GM18909 (cell line): ENCODE measurements at regions not wholly inside any gene's neighbourhood (a gene's known extent, or its start where the extent isn't known, plus 50 kb on each side); places are given as distances from the start of the nearest gene placed in this dataset.

ENCODE experiments used
- ATAC-seq: cut with Tn5 transposase; IDR thresholded peaks from one replicate; pipeline ENCODE4 v1.9.1; 2021; ENCODE audit warnings: mild to moderate bottlenecking; ENCODE audit not compliant: unreplicated experiment, poor library complexity

DNA sequence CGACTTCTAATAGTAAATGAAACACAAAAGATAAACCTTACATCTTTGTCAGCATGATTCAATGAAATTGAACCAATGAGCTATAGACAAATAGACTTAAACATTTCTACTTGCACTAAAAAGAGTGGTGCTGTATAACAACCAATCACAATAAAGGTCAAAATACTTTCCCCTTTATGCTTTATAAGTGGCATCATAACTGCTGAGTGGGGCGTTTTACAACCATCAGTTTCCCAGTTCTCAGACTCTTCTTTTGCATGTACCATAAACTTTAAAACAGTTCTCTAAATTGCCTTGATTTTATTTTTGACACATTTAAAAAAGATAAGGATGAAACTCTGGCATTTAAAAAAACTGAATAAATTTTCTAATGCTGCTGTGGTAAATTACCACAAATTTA lies 356.2 kb downstream of the NNT start:
- no peak for ATAC-seq

DNA sequence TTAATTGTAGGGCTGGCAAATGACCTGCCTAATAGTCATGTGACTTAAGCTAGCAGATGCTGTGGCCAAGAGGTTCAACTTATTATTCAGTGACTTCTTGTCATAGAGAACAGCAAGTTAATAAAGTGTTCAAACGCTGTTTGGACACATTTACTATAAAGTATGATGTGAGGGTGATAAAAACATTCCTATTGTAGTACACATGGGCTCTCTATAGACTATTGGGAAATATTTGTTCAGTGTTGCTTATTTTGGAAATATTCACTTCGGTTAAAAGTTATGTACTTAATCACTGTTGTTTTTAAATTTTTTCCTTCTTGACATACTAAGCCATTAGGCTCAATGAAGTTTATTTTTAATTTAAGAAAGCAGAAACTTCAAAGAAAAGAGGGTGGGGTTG lies 345.0 kb downstream of the NNT start:
- ATAC-seq, result no peak

GRCh38 chr5:43941806-43942205 lies 338.8 kb downstream of the NNT start:
- ATAC-seq, result no peak

DNA sequence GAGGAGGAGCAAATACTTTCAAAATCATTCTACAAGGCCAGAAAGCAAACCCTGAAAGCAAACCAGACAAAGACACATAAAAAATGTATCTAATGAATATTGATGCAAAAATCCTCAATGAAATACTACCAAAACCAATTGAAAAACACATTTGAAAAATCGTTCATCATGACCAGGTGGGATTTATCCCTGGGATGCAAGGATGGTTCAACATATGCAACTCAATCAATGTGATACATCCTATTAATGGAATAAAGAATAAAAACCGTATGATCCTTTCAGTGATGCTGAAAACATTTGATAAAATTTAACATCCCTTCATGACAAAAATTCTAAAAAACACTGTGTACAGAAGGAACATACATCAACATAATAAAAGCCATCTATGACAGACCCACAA lies 337.6 kb downstream of the NNT start:
- no peak for ATAC-seq

GRCh38 chr5:43926923-43927322 lies 323.9 kb downstream of the NNT start:
- ATAC-seq, result no peak

GRCh38 chr5:43920422-43920821 lies 317.4 kb downstream of the NNT start:
- ATAC-seq, result no peak

- no peak for ATAC-seq
Observed at GRCh38 chr5:43917925-43918324, 314.9 kb downstream of the NNT start.

GRCh38 chr5:43903129-43903528 lies 300.1 kb downstream of the NNT start:
- no peak for ATAC-seq

DNA sequence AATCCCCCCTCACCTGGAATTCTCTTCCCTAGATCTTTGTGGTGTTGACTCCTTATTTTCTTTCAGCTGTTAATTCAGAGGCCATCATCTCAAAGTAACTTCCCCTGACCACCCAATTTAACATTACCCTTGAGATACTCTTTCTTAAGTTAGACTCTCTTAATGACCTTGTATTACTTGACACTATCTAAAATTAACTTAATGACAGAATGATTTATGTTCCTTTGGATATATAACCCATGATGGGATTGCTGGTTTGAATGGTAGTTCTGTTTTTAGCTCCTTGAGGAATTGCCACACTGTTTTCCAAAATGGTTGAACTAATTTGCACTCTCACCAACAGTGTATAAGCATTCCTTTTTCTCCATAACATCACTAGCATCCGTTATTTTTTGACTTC lies 298.0 kb downstream of the NNT start:
- ATAC-seq, result no peak

GRCh38 chr5:43895876-43896275 lies 292.9 kb downstream of the NNT start:
- ATAC-seq, result no peak

DNA sequence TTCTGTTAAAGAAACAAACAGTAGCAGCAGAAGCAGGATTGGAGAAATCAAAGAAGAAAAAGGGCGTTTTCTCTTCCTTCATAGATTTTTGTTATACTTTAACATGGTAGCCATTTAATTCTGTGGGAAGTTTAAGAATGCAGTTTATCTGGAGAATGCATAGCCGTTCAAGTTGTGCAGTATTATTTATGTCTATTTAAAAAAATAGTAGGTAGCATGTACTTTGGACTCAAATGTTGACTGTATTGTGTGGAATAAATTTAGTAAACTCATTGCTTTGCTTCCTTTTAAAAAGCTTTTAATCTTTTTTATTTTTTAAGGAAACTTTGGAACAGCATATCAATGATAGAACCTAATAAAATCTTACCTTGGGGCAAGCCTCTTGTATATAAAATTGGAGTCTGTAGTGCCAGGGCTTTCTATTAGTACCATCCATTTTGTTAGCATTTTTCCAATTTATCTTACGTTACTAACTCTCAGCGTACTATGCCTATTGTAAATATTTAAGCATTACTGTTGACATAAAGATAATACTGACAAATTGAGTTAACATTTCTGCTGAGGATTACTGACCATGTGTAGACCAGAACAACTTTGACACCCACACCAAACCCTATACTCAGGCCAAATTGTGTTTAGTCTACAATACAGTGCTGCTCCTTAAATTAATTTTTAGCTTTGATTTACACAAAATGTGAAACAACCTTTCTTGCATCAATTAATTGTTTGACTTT lies 291.1 kb downstream of the NNT start:
- ATAC-seq, result no peak

GRCh38 chr5:43891112-43891511 lies 288.1 kb downstream of the NNT start:
- ATAC-seq, result no peak

DNA sequence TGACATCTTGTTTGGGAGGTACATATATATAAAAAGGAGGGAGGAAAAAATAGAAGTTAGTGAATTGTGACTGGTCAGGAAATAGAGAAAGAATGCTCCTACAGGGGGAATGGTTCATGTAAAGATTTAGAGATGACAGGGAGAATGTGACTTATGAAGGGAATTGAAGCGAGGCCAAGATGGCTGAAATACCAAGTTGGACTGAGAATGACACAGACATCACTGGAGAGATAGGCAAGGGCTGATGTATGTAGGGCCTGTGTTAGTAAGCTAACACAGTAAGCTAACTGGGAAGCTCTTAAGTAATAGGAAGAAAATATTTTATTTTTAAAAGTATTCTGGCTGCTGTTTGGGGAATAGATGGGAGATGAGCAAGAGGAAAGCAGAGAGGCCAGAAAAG lies 286.3 kb downstream of the NNT start:
- ATAC-seq, result no peak

- no peak for ATAC-seq
Observed at GRCh38 chr5:43875741-43876140, 272.8 kb downstream of the NNT start.

GRCh38 chr5:43874772-43875171 lies 271.8 kb downstream of the NNT start:
- no peak for ATAC-seq

GRCh38 chr5:43873791-43874190 lies 270.8 kb downstream of the NNT start:
- ATAC-seq, result no peak

- ATAC-seq, result no peak
Observed at GRCh38 chr5:43859309-43859708, 256.3 kb downstream of the NNT start.

GRCh38 chr5:43855452-43855851 lies 252.5 kb downstream of the NNT start:
- no peak for ATAC-seq

GRCh38 chr5:43854697-43855292 lies 251.8 kb downstream of the NNT start:
- ATAC-seq, result no peak

GRCh38 chr5:43852279-43852678 lies 249.3 kb downstream of the NNT start:
- no peak for ATAC-seq

DNA sequence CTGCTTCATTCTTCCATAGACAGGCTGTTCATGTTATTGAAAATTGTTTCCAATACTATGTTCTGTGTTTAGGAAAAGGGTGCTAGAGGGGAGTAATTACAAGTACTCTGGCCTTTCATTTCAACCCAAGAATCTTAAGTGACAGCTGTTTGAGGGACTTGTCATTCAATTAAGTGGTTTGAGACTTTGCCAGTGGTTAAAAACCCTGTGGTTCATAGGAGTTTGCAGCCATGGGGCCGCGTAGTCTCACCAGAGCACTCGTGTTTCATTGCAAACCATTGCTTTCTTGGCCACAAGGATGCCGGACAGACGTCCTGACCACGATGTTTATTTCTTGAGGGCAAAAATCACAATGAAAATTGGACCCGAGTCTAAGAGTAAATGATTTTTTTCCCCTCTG lies 248.8 kb downstream of the NNT start:
- ATAC-seq, result no peak

- no peak for ATAC-seq
Observed at GRCh38 chr5:43840424-43841125, 237.6 kb downstream of the NNT start.
